ENCODE measurements at regions not wholly inside any gene's neighbourhood (a gene's known extent, or its start where the extent isn't known, plus 50 kb on each side); places are given as distances from the start of the nearest gene placed in this dataset.
"Not testable (repeated sequence)": the region's sequence is repeated elsewhere in the genome, so short reads cannot be mapped to it uniquely, and the experiment has no call there.

- WGBS, result 96% methylated on average over 3 of the region's 3 CpGs
- Histone ChIP-seq H3K4me1 (ENCODE audit: control insufficient read depth in 4 of 4, insufficient read depth in 4 of 4, low read length in 3 of 4) (peaks cover 1 to 21% (median 10%) of the 10 kb centered on the region in 4 donors), H3K36me3 (ENCODE audit: control insufficient read depth in 4 of 4, insufficient read depth in 3 of 4, low read depth in 1 of 4, low read length in 3 of 4) (no peaks in the 10 kb centered on the region), H3K9ac (ENCODE audit: low read depth in 1 of 2, low read length in 2 of 2) (no peak overlapping the region), H3K9me3 (ENCODE audit: control insufficient read depth in 4 of 4, low read length in 3 of 4) (no peaks in the 10 kb centered on the region), H3K4me3 (ENCODE audit: low read depth in 1 of 3, low read length in 3 of 3) (no peak overlapping the region), H3K27ac (ENCODE audit: low read depth in 1 of 2, low read length in 2 of 2) (no peak overlapping the region), H3K27me3 (ENCODE audit: control insufficient read depth in 4 of 4, insufficient read depth in 4 of 4, low read length in 3 of 4) (no peaks in the 10 kb centered on the region)
- DNase-seq (ENCODE audit: low spot score), result no peak
- TF ChIP-seq JUND (IDR thresholded peaks at IDR 0.05), result no peak
- no peak for TF ChIP-seq HNF4G (IDR thresholded peaks at IDR 0.05)
- no peak for TF ChIP-seq SP1 (IDR thresholded peaks at IDR 0.05)
These were observed 318.8 kb upstream of the PPARGC1A start for GRCh38 chr4:24208691-24209090.

GRCh38 chr4:24204708-24205107 is 314.9 kb upstream of the PPARGC1A start:
- H3K36me3 ChIP-seq (ENCODE audit: control insufficient read depth in 4 of 4, insufficient read depth in 3 of 4, low read depth in 1 of 4, low read length in 3 of 4); DNase-seq (ENCODE audit: low spot score); H3K9ac ChIP-seq (ENCODE audit: low read depth in 1 of 2, low read length in 2 of 2); H3K27me3 ChIP-seq (ENCODE audit: control insufficient read depth in 4 of 4, insufficient read depth in 4 of 4, low read length in 3 of 4); H3K27ac ChIP-seq (ENCODE audit: low read depth in 1 of 2, low read length in 2 of 2); H3K4me3 ChIP-seq (ENCODE audit: low read depth in 1 of 3, low read length in 3 of 3); H3K9me3 ChIP-seq (ENCODE audit: control insufficient read depth in 4 of 4, low read length in 3 of 4): not testable (repeated sequence)
- H3K4me1 ChIP-seq (ENCODE audit: control insufficient read depth in 4 of 4, insufficient read depth in 4 of 4, low read length in 3 of 4), result peaks cover 0 to 19% (median 5%) of the 10 kb centered on the region in 4 donors
- WGBS, result 84% methylated on average over 8 of the region's 8 CpGs

- Histone ChIP-seq H3K36me3 (ENCODE audit: control insufficient read depth in 4 of 4, insufficient read depth in 3 of 4, low read depth in 1 of 4, low read length in 3 of 4) (no peaks in the 10 kb centered on the region), H3K27me3 (ENCODE audit: control insufficient read depth in 4 of 4, insufficient read depth in 4 of 4, low read length in 3 of 4) (no peaks in the 10 kb centered on the region), H3K27ac (ENCODE audit: low read depth in 1 of 2, low read length in 2 of 2) (no peak overlapping the region), H3K4me1 (ENCODE audit: control insufficient read depth in 4 of 4, insufficient read depth in 4 of 4, low read length in 3 of 4) (peaks cover 0 to 14% (median 4%) of the 10 kb centered on the region in 4 donors), H3K9me3 (ENCODE audit: control insufficient read depth in 4 of 4, low read length in 3 of 4) (no peaks in the 10 kb centered on the region), H3K9ac (ENCODE audit: low read depth in 1 of 2, low read length in 2 of 2) (no peak overlapping the region), H3K4me3 (ENCODE audit: low read depth in 1 of 3, low read length in 3 of 3) (no peak overlapping the region)
- DNase-seq (ENCODE audit: low spot score), result no peak
- TF ChIP-seq ZBTB33 (IDR thresholded peaks at IDR 0.05), result no peak
- TF ChIP-seq FOXA1 (IDR thresholded peaks at IDR 0.05), result no peak
- TF ChIP-seq HNF4A (conservative IDR thresholded peaks at IDR 0.05), result no peak
- TF ChIP-seq ATF3 (IDR thresholded peaks at IDR 0.05), result no peak
- TF ChIP-seq RXRA (IDR thresholded peaks at IDR 0.05), result no peak
- 70% methylated on average over 2 of the region's 2 CpGs for WGBS
These were observed 314.1 kb upstream of the PPARGC1A start for GRCh38 chr4:24203926-24204325.

- Histone ChIP-seq H3K4me1 (ENCODE audit: control insufficient read depth in 4 of 4, insufficient read depth in 4 of 4, low read length in 3 of 4) (peaks cover 0 to 14% (median 4%) of the 10 kb centered on the region in 4 donors), H3K9ac (ENCODE audit: low read depth in 1 of 2, low read length in 2 of 2) (no peak overlapping the region), H3K9me3 (ENCODE audit: control insufficient read depth in 4 of 4, low read length in 3 of 4) (no peaks in the 10 kb centered on the region), H3K27me3 (ENCODE audit: control insufficient read depth in 4 of 4, insufficient read depth in 4 of 4, low read length in 3 of 4) (no peaks in the 10 kb centered on the region), H3K27ac (ENCODE audit: low read depth in 1 of 2, low read length in 2 of 2) (peak overlapping the region; percentile 29 to 61), H3K36me3 (ENCODE audit: control insufficient read depth in 4 of 4, insufficient read depth in 3 of 4, low read depth in 1 of 4, low read length in 3 of 4) (no peaks in the 10 kb centered on the region), H3K4me3 (ENCODE audit: low read depth in 1 of 3, low read length in 3 of 3) (no peak overlapping the region)
- 33% methylated on average over 1 of the region's 1 CpG for WGBS
- TF ChIP-seq RXRA (IDR thresholded peaks at IDR 0.05) (peak; percentile 80 to 84), JUND (IDR thresholded peaks at IDR 0.05) (peak in 1 of 2 donors; percentile 34), RAD21 (IDR thresholded peaks at IDR 0.05) (peak; percentile 38 to 51), HNF4A (conservative IDR thresholded peaks at IDR 0.05) (peak; percentile 69 to 70), MAX (IDR thresholded peaks at IDR 0.05) (no peak), YY1 (IDR thresholded peaks at IDR 0.05) (no peak)
- DNase-seq (ENCODE audit: low spot score), result no peak
These were observed 312.7 kb upstream of the PPARGC1A start for GRCh38 chr4:24202579-24202978.
